GM21737 (cell line): ENCODE measurements at regions not wholly inside any gene's neighbourhood (a gene's known extent, or its start where the extent isn't known, plus 50 kb on each side); places are given as distances from the start of the nearest gene placed in this dataset.

ENCODE experiments used
- ATAC-seq: cut with Tn5 transposase; IDR thresholded peaks from one replicate; pipeline ENCODE4 v1.9.1; 2021; ENCODE audit warnings: mild to moderate bottlenecking, moderate library complexity; ENCODE audit not compliant: unreplicated experiment

DNA sequence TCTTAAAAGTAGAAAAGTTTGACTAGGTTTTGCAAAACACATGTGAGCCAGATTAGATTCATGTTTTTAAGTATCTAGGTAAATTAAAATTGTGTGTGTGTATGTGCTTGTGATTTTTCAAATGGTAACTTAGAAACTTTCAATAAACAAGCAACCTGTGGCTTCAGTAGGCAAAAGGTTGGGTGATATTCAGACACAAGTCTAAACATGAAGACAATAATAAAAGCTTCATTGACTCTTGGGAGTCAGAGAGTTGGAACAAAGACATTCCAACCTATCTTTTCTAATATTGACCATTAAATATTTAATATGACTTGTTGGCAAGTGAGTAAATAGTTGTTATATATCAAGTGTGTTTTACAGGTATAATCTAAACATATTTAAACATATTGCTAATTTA is 1049.6 kb upstream of the ADGRL4 start:
- ATAC-seq, result no peak

GRCh38 chr1:80054129-80054528 is 1047.6 kb upstream of the ADGRL4 start:
- ATAC-seq, result no peak

- no peak for ATAC-seq
These were observed 1047.1 kb upstream of the ADGRL4 start for GRCh38 chr1:80053613-80054012.

DNA sequence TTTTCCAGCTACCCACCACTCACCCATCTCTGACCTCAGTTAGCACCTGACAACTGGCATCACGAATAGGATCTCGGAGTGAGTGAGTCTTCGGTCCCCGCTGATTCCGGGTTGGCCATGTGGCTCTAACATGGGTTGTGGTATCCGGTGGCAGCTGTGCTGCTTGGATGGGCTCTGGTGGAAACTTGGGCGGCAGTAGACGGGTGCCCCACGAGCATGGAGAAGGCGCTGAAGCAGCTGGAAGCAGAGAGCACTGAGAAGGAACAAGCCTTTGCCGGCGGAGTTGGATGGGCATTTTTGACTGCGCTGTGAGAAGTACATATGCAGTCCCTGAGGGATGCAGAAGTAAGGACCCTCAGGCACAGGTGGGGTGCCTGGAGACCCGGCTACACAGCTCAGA is 1044.0 kb upstream of the ADGRL4 start:
- no peak for ATAC-seq

DNA sequence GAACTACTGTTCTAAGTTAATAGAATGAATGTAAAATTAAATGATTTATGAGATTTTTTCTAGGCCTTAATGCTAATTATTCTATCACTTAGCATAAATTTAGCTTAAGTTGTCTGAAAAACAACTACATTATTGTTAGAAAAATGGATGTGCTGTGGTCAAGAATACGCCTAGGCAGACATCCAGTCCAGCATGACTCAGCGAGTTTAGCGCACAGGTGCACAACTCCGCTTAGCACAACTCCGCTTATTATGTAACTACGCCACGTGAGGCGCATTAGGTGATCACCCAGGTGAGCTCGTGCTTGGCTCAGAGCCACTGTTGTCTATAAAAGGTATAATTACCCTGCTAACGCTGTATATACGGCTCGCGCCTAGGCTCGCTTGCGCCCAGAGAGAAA is 1043.6 kb upstream of the ADGRL4 start:
- ATAC-seq, result no peak

GRCh38 chr1:80048716-80049115 is 1042.2 kb upstream of the ADGRL4 start:
- ATAC-seq, result no peak

DNA sequence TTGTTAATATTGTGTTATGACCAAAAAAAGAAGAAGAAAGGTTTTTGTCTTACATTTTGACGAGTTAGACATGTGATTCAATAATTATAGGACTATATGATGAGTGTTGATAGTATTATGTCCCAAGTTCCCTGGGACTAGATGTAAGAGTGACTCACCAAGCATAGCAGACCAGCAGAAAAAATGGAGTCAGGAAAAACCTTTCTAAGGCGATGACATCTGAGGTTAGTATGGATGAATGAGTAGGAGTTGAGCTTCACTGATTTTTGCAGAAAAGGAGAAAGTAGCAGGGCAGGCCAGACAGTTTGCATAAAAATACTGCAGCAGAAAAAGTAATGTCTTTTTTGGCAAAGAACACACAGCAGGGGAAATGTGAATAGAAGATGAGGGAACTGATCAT is 1041.3 kb upstream of the ADGRL4 start:
- ATAC-seq, result no peak

DNA sequence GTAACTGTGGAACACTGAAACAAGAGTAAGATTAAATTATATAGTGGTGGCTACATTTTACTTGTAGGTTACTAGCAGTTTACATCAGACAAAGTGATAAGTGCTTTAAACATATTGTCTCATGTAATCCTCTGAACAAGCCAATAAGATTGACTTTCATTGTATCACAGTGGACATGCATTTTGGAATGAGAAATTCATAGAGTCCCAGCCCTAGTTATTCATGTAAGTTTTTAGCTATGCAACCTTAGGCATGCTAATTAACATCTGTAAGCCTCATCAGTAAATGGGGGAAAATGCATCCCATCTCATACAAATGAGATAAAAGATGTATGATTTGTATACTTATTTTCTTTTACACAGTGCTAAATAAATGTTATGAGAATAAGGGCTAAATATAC is 1038.1 kb upstream of the ADGRL4 start:
- ATAC-seq, result no peak

DNA sequence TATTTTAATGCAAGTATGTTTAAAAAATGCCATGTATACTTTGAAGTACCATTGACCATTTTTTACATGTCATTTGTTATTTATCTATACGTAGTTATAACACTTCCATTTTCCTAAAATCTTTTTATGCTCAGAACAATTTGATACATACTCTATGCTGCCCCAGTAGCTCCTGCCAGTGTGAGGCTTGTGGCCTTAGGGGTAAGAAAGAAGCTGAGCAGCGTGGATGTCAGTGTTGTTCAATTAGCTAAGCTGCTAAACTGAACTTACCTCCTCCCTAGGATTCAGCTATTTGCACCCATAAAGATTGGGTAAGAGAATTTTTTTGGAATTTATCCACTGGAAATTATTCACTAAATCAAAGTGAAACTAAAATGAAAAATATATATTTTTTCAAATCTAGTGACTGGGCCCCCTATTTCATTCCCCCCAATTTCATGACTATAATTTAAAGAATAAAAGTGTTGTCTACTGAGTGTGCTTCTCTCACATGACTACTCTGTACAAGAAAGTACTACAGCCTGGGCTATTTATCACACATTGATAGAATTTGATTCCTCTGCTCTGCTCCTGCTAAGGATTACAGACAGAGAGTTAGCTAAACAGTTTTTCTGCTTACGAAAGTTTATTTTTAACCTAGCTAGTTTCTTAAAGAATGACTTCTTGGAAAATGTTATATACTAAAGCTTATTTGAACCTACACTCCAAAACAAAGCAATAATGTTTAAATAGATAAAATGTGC is 1030.3 kb upstream of the ADGRL4 start:
- no peak for ATAC-seq

DNA sequence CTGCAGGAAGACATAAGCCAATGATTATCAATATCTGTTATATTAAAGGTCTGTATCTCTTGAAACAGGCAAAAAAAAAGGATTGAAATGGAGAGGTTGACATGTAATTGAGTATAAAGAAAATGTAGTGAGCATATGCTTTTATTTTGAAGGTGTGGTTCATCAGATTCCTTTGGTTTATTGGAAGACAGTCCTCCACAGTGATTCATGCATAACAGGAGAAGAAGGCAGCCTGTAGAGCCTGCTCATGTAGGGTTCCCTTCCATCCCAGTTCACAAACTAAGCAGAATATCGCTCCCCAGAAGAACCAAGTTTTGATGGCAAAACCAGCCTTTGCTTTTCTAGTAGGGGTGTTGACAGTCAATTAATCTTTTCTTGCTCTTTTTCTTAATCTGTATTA is 1016.8 kb upstream of the ADGRL4 start:
- no peak for ATAC-seq

GRCh38 chr1:80021891-80022290 is 1015.4 kb upstream of the ADGRL4 start:
- no peak for ATAC-seq

GRCh38 chr1:80018348-80018747 is 1011.8 kb upstream of the ADGRL4 start:
- ATAC-seq, result no peak

DNA sequence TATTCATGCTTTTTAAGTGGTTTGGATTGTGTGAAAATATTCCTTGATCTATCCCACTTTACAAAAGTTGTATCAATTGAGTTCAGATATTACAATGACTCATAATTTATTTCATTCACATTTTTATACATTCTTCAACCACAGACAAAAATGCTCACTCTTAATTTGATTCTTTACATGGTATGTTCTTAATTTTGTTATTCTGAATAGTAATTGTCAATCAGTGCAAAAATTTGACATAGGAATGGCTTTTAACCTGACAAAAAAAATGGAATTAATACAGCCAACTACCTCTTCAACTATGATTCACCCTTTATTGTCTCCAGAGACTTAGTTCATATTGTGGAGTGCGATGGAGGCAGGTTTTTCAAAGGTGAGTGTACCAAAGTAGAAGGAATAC is 1002.4 kb upstream of the ADGRL4 start:
- ATAC-seq, result no peak

- no peak for ATAC-seq
These were observed 996.7 kb upstream of the ADGRL4 start for GRCh38 chr1:80003250-80003649.

DNA sequence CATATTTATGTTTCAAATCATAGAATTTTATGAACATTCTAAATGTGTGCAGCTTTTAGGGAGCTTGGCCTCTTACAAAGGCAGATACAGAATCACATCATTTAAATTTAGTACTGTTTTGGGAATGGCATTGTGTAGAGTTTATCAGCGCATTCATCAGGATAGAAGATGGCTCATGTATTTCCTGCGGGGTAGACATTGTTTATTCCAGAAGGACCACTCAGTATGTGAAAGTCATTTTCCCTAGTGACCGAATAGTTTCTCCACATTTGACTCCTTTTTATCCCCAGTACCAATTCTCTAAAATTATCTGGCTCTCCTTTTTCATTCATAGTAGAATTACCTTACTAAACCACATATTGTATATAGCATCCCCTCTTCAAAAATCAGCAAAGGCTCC is 981.9 kb upstream of the ADGRL4 start:
- no peak for ATAC-seq

- no peak for ATAC-seq
These were observed 975.7 kb upstream of the ADGRL4 start for GRCh38 chr1:79982211-79982610.

GRCh38 chr1:79981481-79981880 is 975.0 kb upstream of the ADGRL4 start:
- no peak for ATAC-seq

DNA sequence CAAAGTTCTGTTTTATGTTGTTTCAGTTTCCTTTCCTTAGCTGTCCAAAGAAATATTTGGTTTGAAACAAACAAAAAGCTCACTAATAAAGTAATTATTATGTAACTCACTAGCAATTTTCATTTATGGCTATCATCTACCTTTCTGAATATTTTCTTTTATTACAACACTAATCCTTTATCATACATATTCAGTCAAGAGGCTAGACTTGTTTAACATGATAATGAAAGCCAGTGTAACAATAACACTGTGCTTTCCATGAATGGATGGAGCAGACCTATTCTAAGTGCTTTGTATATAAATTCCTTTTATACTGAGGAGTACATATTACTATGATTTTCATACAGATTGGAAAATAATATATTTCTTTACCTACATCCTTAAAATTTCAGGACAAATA is 972.8 kb upstream of the ADGRL4 start:
- ATAC-seq, result no peak

GRCh38 chr1:79976287-79976686 is 969.8 kb upstream of the ADGRL4 start:
- ATAC-seq, result no peak

DNA sequence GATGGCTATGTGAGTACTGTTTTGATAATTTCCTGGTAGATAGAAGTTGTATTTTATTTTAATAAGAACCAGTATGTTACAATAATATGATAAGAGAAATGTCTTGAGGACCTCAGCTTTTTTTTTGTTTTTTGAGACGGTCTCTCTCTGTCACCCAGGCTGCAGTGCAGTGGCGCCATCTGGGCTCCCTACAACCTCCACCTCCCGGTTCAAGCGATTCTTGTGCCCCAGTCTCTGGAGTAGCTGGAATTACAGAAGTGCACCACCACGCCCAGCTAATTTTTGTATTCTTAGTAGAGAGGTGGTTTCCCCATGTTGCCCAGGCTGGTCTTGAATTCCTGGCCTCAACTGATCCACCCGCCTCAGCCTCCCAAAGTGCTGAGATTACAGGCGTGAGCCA is 968.1 kb upstream of the ADGRL4 start:
- no peak for ATAC-seq

DNA sequence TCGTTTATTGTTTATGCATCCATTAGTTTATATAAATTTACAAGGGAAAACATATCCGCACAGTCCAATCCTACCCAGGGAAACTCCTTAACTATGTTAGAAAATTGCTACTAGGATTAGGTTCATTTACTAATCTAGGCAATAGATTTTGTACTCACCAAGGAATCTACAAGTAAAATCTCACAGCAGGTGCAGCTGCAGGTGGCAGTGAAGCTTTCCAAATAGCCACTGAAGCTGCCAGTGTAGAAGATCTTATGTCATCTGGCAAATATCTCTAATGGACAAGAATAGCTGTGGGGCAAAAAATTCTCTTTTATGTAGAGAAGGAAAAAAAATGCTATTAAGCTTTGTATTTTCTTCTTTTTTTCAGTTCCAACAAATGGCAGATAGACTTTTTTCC is 963.4 kb upstream of the ADGRL4 start:
- no peak for ATAC-seq

- no peak for ATAC-seq
These were observed 959.9 kb upstream of the ADGRL4 start for GRCh38 chr1:79966438-79966837.

DNA sequence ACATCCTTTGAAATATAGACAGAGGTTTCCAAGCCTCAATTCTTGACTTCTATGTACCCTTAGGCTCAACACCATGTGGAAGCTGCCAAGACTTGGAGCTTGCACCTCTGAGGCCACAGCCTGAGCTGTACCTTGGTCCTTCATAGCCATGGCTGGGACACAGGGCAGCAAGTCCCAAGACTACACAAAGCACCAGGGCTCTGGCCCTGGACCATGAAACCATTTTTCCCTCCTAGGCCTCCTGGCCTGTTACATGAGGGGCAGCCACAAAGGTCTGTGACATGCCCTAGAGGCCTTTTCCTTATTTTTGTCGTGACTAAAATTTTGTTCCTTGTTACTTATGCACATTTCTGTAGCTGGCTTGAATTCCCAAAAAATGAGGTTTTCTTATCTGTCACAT is 953.1 kb upstream of the ADGRL4 start:
- no peak for ATAC-seq
